IMR-90 (cell line): ENCODE measurements at regions not wholly inside any gene's neighbourhood (a gene's known extent, or its start where the extent isn't known, plus 50 kb on each side); places are given as distances from the start of the nearest gene placed in this dataset.

Experiments
- ATAC-seq: fragments of 200-7000 bp; cut with Tn5 transposase; 2 replicates; pipeline ENCODE4 v1.9.1; 2020; ENCODE audit warnings: low read depth, mild to moderate bottlenecking, moderate library complexity
- BruUV-seq: library from RNA; stranded (reverse); fragments of 400-500 nt; replicated peaks from 2 replicates; lab custom pipeline; 2021; lab: Mats Ljungman, UMichigan
- CTCF ChIA-PET: fragments of 300-600 bp; formaldehyde crosslinking; extraction: SDS; loops from one replicate; lab custom pipeline; 2021; ENCODE audit warnings: antibody characterized with exemption; lab: Yijun Ruan, JAX
- POLR2A ChIA-PET: fragments of 300-600 bp; sonication (Branson Sonifier 250); formaldehyde crosslinking; loops from one replicate; lab custom pipeline; 2022; ENCODE audit warnings: antibody characterized with exemption; ENCODE audit not compliant: unreplicated experiment; lab: Charles Lee
- DNase-seq: peaks from one replicate; pipeline ENCODE4 v3.0.0; 2013
- H2AFZ ChIP-seq: replicated peaks from 2 replicates; pipeline ENCODE3; 2013; ENCODE audit warnings: low read length, mild to moderate bottlenecking; ENCODE audit not compliant: poor library complexity
- H2AK5ac ChIP-seq: 2 replicates; pipeline ENCODE4 v1.6.1; 2013; ENCODE audit warnings: low read depth, low read length, inconsistent platforms
- H2AK9ac ChIP-seq: replicated peaks from 2 replicates; pipeline ENCODE3; 2013; ENCODE audit warnings: mild to moderate bottlenecking, low read depth, low read length, moderate library complexity; ENCODE audit not compliant: poor library complexity
- H2BK120ac ChIP-seq: 2 replicates; pipeline ENCODE4 v1.6.1; 2013; ENCODE audit warnings: low read depth, low read length, inconsistent platforms
- H2BK15ac ChIP-seq: 3 replicates; pipeline ENCODE4 v1.6.1; 2013; ENCODE audit warnings: low read depth, low read length, inconsistent platforms
- H2BK20ac ChIP-seq: 2 replicates; pipeline ENCODE4 v1.6.1; 2013; ENCODE audit warnings: low read depth, mild to moderate bottlenecking, inconsistent platforms, low read length, moderate library complexity
- H2BK5ac ChIP-seq: 2 replicates; pipeline ENCODE4 v1.6.1; 2013; ENCODE audit warnings: mild to moderate bottlenecking, low read depth, low read length, inconsistent platforms; ENCODE audit not compliant: poor library complexity, severe bottlenecking
- H3K14ac ChIP-seq: replicated peaks from 2 replicates; pipeline ENCODE4 v1.6.1; 2013; ENCODE audit warnings: low read depth, low read length, inconsistent platforms
- H3K18ac ChIP-seq: 2 replicates; pipeline ENCODE4 v1.6.1; 2013; ENCODE audit warnings: low read depth, low read length, control low read depth
- H3K23ac ChIP-seq: 2 replicates; pipeline ENCODE4 v1.6.1; 2013; ENCODE audit warnings: low read depth, low read length, inconsistent platforms
- H3K27ac ChIP-seq: 2 replicates; pipeline ENCODE4 v1.5.1; 2013; ENCODE audit warnings: mild to moderate bottlenecking, control low read depth, low read length; ENCODE audit not compliant: insufficient read depth
- H3K27me3 ChIP-seq: 2 replicates; pipeline ENCODE4 v1.6.1; 2013; ENCODE audit warnings: low read length; ENCODE audit not compliant: control insufficient read depth, insufficient read depth
- H3K36me3 ChIP-seq: 2 replicates; pipeline ENCODE4 v1.6.1; 2013; ENCODE audit warnings: low read length, mixed read lengths; ENCODE audit not compliant: control insufficient read depth, insufficient read depth
- H3K4ac ChIP-seq: 2 replicates; pipeline ENCODE4 v1.6.1; 2013; ENCODE audit warnings: low read depth, low read length, inconsistent platforms
- H3K4me1 ChIP-seq: 2 replicates; pipeline ENCODE4 v1.6.1; 2013; ENCODE audit warnings: low read length, mixed read lengths; ENCODE audit not compliant: control insufficient read depth, insufficient read depth
- H3K4me2 ChIP-seq: 2 replicates; pipeline ENCODE4 v1.6.1; 2013; ENCODE audit warnings: low read depth, mild to moderate bottlenecking, control low read depth, low read length, moderate library complexity
- H3K4me3 ChIP-seq: 2 replicates; pipeline ENCODE4 v1.5.1; 2013; ENCODE audit warnings: low read depth, mild to moderate bottlenecking, control low read depth, low read length, moderate library complexity; ENCODE audit not compliant: insufficient read depth
- H3K56ac ChIP-seq: 2 replicates; pipeline ENCODE4 v1.6.1; 2013; ENCODE audit warnings: low read length, inconsistent platforms; ENCODE audit not compliant: insufficient read depth; ENCODE audit errors: extremely low read depth
- H3K79me1 ChIP-seq, 2 experiments: 2 replicates each; pipeline ENCODE4 v1.6.1; 2013; ENCODE audit warnings: low read length in 2 of 2, inconsistent platforms in 1 of 2, low read depth in 1 of 2
- H3K9ac ChIP-seq: 2 replicates; pipeline ENCODE4 v1.6.1; 2013; ENCODE audit warnings: low read depth, low read length, control low read depth
- H3K9me1 ChIP-seq: 2 replicates; pipeline ENCODE4 v1.6.1; 2013; ENCODE audit warnings: low read length, inconsistent platforms; ENCODE audit not compliant: insufficient read depth
- H3K9me3 ChIP-seq: 2 replicates; pipeline ENCODE4 v1.6.1; 2013; ENCODE audit warnings: low read length; ENCODE audit not compliant: control insufficient read depth, insufficient read depth
- H4K20me1 ChIP-seq: 2 replicates; pipeline ENCODE4 v1.6.1; 2013; ENCODE audit warnings: low read length, inconsistent platforms; ENCODE audit not compliant: insufficient read depth
- H4K5ac ChIP-seq: 2 replicates; pipeline ENCODE4 v1.6.1; 2013; ENCODE audit warnings: mild to moderate bottlenecking, low read depth, low read length, control low read depth
- H4K8ac ChIP-seq, 2 experiments: 2 replicates each; pipeline ENCODE4 v1.6.1; 2013; ENCODE audit warnings: low read depth in 2 of 2, low read length in 2 of 2, control low read depth in 1 of 2, inconsistent platforms in 1 of 2
- H4K91ac ChIP-seq: 2 replicates; pipeline ENCODE4 v1.6.1; 2013; ENCODE audit warnings: low read depth, low read length, inconsistent platforms; ENCODE audit not compliant: insufficient read depth
- BHLHE40 ChIP-seq: fragments of 150-350 bp; IDR thresholded peaks from 2 replicates; pipeline ENCODE4 v1.6.1; 2016; ENCODE audit warnings: mild to moderate bottlenecking, low read depth, low read length
- CHD1 ChIP-seq: IDR thresholded peaks from 2 replicates; pipeline ENCODE4 v1.6.1; 2012; ENCODE audit warnings: low read depth, low read length, improper control_type of control experiment
- ELK1 ChIP-seq: fragments of 150-350 bp; IDR thresholded peaks from 2 replicates; pipeline ENCODE4 v1.6.1; 2016; ENCODE audit warnings: low read depth, mild to moderate bottlenecking, low read length, moderate library complexity, borderline replicate concordance
- RAD21 ChIP-seq: IDR thresholded peaks from 2 replicates; pipeline ENCODE4 v1.6.1; 2012; ENCODE audit warnings: low read length, improper control_type of control experiment
- RFX5 ChIP-seq: IDR thresholded peaks from 2 replicates; pipeline ENCODE4 v1.8.0; 2012; ENCODE audit warnings: low read depth, mild to moderate bottlenecking, low read length, moderate library complexity
- WGBS, 2 experiments: methylation state at CpG; one replicate each; pipeline versions ENCODE4 v1.1.5 to v1.1.7; 2013; ENCODE audit warnings: missing lambda C conversion rate in 2 of 2; ENCODE audit not compliant: insufficient read length in 1 of 2; ENCODE audit errors: extremely low coverage in 2 of 2; 5-methylcytosine and 5-hydroxymethylcytosine counted together
- dilution Hi-C: fragments of 300-500 bp; cut with HindIII; formaldehyde crosslinking; loops from one replicate; pipeline ENCODE4 v1.14.3; 2018; ENCODE audit warnings: low sequenced_read_pairs; ENCODE audit not compliant: unreplicated experiment
- in situ Hi-C: fragments of 300-500 bp; cut with MboI; formaldehyde crosslinking; loops from 3 replicates; pipeline ENCODE4 v1.14.3; 2019; ENCODE audit warnings: low sequenced_read_pairs, inconsistent platforms, mixed read lengths
- intact Hi-C: fragments of 100-400 bp; cut with micrococcal nuclease; formaldehyde crosslinking; loops from 2 replicates; pipeline ENCODE4 v1.10.0; 2022
- TF ChIP-seq, protein P1 (sequence below): fragments of 150-350 bp; IDR thresholded peaks from 2 replicates; pipeline ENCODE4 v1.6.1; 2017; ENCODE audit warnings: mild to moderate bottlenecking, antibody characterized with exemption, low read length, low read depth

- intact Hi-C loops, result loop anchor here (1.0 to 10.0 kb wide), 2 partner anchors 108 to 460 kb away; partner anchors contain the start of gene MBNL2
- Histone ChIP-seq H3K27ac (peak overlapping the region; percentile 69), H2AFZ (peak overlapping the region; percentile 84), H4K20me1 (no peaks in the 10 kb centered on the region), H3K18ac (peak overlapping the region; percentile 78), H3K27me3 (no peaks in the 10 kb centered on the region), H2BK15ac (peak overlapping the region; percentile 63; the same call in 2 of the 3 replicates), H3K79me1 (peaks cover 0 to 7% of the 10 kb centered on the region in 2 experiments; a peak in 2 of 4 replicates), H3K9me3 (no peaks in the 10 kb centered on the region), H2AK5ac (peak overlapping the region; percentile 31), H3K4me3 (no peak overlapping the region), H3K56ac (peak overlapping the region; percentile 73), H2BK120ac (peak overlapping the region; percentile 96), H3K4me2 (peak overlapping the region; percentile 25), H3K4ac (peak overlapping the region; percentile 91), H3K9me1 (peaks cover 26% of the 10 kb centered on the region), H2AK9ac (peak overlapping the region; percentile 6), H3K23ac (peak overlapping the region; percentile 93), H3K14ac (peak overlapping the region; percentile 86), H4K5ac (peak overlapping the region; percentile 66), H4K8ac (peak overlapping the region; percentile 57 to 70; a peak in 3 of 4 replicates), H3K4me1 (peaks cover 34% of the 10 kb centered on the region), H2BK5ac (peak overlapping the region; percentile 68), H3K9ac (peak overlapping the region; percentile 16), H3K36me3 (no peaks in the 10 kb centered on the region), H2BK20ac (peak overlapping the region; percentile 96), H4K91ac (peak overlapping the region; percentile 74)
- ChIA-PET POLR2A (interaction anchor here (0.9 to 1.0 kb wide), 2 partner anchors 27 to 83 kb away, joined by 3 read pairs; no protein-coding TSS in a partner anchor), CTCF (interaction anchor here (1.3 to 1.6 kb wide), 2 partner anchors 97 to 98 kb away, joined by 3 read pairs; no protein-coding TSS in a partner anchor)
- no peak for DNase-seq
- BruUV-seq, result no TSS peak
- peak; percentile 3; the same call in 1 of the 2 replicates for ATAC-seq
- in situ Hi-C loops, result loop anchor here (10.0 kb wide), 1 partner anchor 240 kb away; no protein-coding TSS in a partner anchor
- TF ChIP-seq CHD1, result no peak
- TF ChIP-seq, protein P1, sequence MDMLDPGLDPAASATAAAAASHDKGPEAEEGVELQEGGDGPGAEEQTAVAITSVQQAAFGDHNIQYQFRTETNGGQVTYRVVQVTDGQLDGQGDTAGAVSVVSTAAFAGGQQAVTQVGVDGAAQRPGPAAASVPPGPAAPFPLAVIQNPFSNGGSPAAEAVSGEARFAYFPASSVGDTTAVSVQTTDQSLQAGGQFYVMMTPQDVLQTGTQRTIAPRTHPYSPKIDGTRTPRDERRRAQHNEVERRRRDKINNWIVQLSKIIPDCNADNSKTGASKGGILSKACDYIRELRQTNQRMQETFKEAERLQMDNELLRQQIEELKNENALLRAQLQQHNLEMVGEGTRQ, result no peak
- TF ChIP-seq BHLHE40, result no peak
- TF ChIP-seq RFX5, result no peak
- TF ChIP-seq ELK1, result no peak
- no peak for TF ChIP-seq RAD21
- no CpG with 5 or more reads among the region's 5 CpGs for WGBS, 2 experiments
- dilution Hi-C loops, result no loop called here
Observed at GRCh38 chr13:97114651-97115050, 107.5 kb upstream of the MBNL2 start.
